Heart left ventricle (tissue), 13 donors: ENCODE measurements at regions not wholly inside any gene's neighbourhood (a gene's known extent, or its start where the extent isn't known, plus 50 kb on each side); places are given as distances from the start of the nearest gene placed in this dataset.

Source experiments
- POLR2A ChIP-seq, 2 donors: fragments of 450-650 bp; IDR thresholded peaks; one replicate each; pipeline ENCODE4 v1.6.1; 2017; ENCODE audit warnings: antibody characterized with exemption in 2 of 2, mild to moderate bottlenecking in 2 of 2, moderate library complexity in 2 of 2
- TF ChIP-seq, protein P1 (sequence below), 12 donors: fragments of 200-600 bp; sonication (generic) in 4 of 12; IDR thresholded peaks; one replicate each; pipeline versions ENCODE4 v1.5.0 to v1.8.0; 2018 to 2022; ENCODE audit warnings: antibody characterized with exemption in 12 of 12, mild to moderate bottlenecking in 5 of 12
- donor health status: ischemic (EF 13 %, LVEDD 7.1; RV severe dilation, severe dysfunction).
- donor health status: DM: no; HTN: yes; CAD: no.
- donor health status: DM: no; HTN: no; CAD: no.
- donor health status: ischemic (EF 25% LVEDD 6.9; RV normal size, moderate dysfunction).
- donor health status: ischemic (EF 25% LVEDD 5.7; RV mildly dilated, moderate dysfunction).
- donor health status: ischemic (EF 35%, LVEDD 5.7; RV mildly dilated, moderate dysfunction).
- donor health status: nonischemic (EF 11% LVEDD 7.7; RV severe dilation, severe dysfunction).
- donor health status: DM: yes; HTN: yes; CAD: no.
- donor health status: PGD.
- donor health status: ischemic (EF 29% LVEDD 5.4; RV normal size, mild dysfunction).
- donor health status: nonischemic (EF 23%, LVEDD 6.1; RV moderate dilation, normal function).

DNA sequence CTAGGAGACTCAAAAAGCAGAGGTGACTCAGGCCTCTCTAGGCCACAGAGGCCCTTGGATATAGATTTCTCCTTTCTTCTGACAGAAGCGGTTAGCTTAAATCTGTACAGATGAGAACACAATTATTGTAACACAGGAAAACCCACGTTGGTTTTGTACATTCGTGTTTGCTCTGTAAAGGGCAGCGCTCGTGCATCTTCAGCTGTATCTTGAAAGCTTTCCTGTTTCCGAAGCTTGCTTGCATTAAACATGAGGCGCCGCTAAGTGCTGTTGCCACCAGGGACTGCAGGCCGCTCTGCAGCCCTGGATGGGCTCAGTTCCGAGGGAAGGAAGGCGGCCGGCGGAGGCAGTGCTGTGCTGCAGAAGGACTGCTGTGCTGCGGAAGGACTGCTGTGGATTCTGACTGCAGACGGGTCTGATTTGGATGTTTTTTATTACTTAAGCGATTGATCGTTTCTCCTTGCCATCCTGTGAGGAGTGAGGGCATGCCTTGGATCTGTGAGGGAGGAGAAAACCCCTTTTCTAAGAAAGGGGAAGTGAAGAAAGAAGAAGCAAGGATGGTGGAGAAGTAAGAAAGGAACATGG, 53.3 kb downstream of the FHIP2A start:
- TF ChIP-seq, protein P1, sequence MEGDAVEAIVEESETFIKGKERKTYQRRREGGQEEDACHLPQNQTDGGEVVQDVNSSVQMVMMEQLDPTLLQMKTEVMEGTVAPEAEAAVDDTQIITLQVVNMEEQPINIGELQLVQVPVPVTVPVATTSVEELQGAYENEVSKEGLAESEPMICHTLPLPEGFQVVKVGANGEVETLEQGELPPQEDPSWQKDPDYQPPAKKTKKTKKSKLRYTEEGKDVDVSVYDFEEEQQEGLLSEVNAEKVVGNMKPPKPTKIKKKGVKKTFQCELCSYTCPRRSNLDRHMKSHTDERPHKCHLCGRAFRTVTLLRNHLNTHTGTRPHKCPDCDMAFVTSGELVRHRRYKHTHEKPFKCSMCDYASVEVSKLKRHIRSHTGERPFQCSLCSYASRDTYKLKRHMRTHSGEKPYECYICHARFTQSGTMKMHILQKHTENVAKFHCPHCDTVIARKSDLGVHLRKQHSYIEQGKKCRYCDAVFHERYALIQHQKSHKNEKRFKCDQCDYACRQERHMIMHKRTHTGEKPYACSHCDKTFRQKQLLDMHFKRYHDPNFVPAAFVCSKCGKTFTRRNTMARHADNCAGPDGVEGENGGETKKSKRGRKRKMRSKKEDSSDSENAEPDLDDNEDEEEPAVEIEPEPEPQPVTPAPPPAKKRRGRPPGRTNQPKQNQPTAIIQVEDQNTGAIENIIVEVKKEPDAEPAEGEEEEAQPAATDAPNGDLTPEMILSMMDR (IDR thresholded peaks at IDR 0.05), result no peak
- TF ChIP-seq POLR2A (IDR thresholded peaks at IDR 0.05), result no peak
